RWPE2 (cell line): ENCODE measurements at regions not wholly inside any gene's neighbourhood (a gene's known extent, or its start where the extent isn't known, plus 50 kb on each side); places are given as distances from the start of the nearest gene placed in this dataset.

ENCODE experiments used
- ATAC-seq: fragments of 200-7000 bp; cut with Tn5 transposase; 3 replicates; pipeline ENCODE4 v1.9.1; 2021; ENCODE audit warnings: low read depth
- DNase-seq: peaks from one replicate; pipeline ENCODE4 v3.0.0-alpha.2; 2020; ENCODE audit warnings: low spot score
- H3K27ac ChIP-seq: fragments of 450-650 bp; 2 replicates; pipeline ENCODE4 v1.5.1; 2017; ENCODE audit warnings: mild to moderate bottlenecking; ENCODE audit not compliant: poor library complexity, severe bottlenecking
- H3K27me3 ChIP-seq: fragments of 250-450 bp; sonication (Bioruptor Pico); 2 replicates; pipeline ENCODE4 v1.5.1; 2021; ENCODE audit warnings: mild to moderate bottlenecking, moderate library complexity; ENCODE audit not compliant: insufficient read depth, poor library complexity, severe bottlenecking
- H3K36me3 ChIP-seq: fragments of 250-450 bp; sonication (Bioruptor Pico); 2 replicates; pipeline ENCODE4 v1.5.1; 2020; ENCODE audit warnings: low read depth, mild to moderate bottlenecking, moderate library complexity
- H3K4me1 ChIP-seq: fragments of 250-450 bp; sonication (Bioruptor Pico); 2 replicates; pipeline ENCODE4 v1.5.1; 2021; ENCODE audit warnings: mild to moderate bottlenecking, moderate library complexity; ENCODE audit not compliant: insufficient read depth, poor library complexity, severe bottlenecking
- H3K4me3 ChIP-seq: fragments of 250-450 bp; sonication (Bioruptor Pico); 2 replicates; pipeline ENCODE4 v1.5.1; 2021; ENCODE audit warnings: mild to moderate bottlenecking, moderate library complexity; ENCODE audit not compliant: severe bottlenecking
- H3K9me3 ChIP-seq: fragments of 250-450 bp; sonication (Bioruptor Pico); 2 replicates; pipeline ENCODE4 v1.5.1; 2021; ENCODE audit warnings: mild to moderate bottlenecking, moderate library complexity; ENCODE audit not compliant: severe bottlenecking
- TF ChIP-seq, protein P1 (sequence below): fragments of 450-650 bp; IDR thresholded peaks from one replicate; pipeline ENCODE4 v1.5.1; 2017; ENCODE audit warnings: mild to moderate bottlenecking, moderate library complexity; ENCODE audit not compliant: poor library complexity, severe bottlenecking

DNA sequence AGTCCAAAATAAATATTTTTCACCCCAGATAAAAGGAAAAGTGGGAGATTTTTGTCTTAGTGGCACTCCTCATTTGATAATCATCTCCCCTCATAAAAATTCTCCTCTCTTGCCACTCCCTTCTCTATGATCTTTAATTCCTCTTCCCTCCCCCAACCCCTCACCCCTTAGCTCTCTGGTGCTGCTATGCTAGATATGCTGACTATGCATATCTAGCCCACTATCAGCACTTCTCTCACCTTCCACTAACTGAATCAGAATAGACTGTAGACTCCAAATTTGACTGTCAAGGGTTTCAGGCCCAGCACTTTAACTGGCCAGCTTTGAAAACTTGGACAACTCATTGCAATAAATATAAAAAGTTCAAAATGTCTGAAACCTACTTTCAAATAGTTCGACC lies 254.2 kb downstream of the ETNK1 start:
- no peaks in the 10 kb centered on the region for H3K27me3 ChIP-seq
- no peak for DNase-seq
- ATAC-seq: no peak
- H3K4me3 ChIP-seq: no peak overlapping the region
- no peaks in the 10 kb centered on the region for H3K36me3 ChIP-seq
- no peak overlapping the region for H3K27ac ChIP-seq
- TF ChIP-seq, protein P1, sequence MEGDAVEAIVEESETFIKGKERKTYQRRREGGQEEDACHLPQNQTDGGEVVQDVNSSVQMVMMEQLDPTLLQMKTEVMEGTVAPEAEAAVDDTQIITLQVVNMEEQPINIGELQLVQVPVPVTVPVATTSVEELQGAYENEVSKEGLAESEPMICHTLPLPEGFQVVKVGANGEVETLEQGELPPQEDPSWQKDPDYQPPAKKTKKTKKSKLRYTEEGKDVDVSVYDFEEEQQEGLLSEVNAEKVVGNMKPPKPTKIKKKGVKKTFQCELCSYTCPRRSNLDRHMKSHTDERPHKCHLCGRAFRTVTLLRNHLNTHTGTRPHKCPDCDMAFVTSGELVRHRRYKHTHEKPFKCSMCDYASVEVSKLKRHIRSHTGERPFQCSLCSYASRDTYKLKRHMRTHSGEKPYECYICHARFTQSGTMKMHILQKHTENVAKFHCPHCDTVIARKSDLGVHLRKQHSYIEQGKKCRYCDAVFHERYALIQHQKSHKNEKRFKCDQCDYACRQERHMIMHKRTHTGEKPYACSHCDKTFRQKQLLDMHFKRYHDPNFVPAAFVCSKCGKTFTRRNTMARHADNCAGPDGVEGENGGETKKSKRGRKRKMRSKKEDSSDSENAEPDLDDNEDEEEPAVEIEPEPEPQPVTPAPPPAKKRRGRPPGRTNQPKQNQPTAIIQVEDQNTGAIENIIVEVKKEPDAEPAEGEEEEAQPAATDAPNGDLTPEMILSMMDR: no peak
- no peaks in the 10 kb centered on the region for H3K4me1 ChIP-seq
- no peaks in the 10 kb centered on the region for H3K9me3 ChIP-seq

DNA sequence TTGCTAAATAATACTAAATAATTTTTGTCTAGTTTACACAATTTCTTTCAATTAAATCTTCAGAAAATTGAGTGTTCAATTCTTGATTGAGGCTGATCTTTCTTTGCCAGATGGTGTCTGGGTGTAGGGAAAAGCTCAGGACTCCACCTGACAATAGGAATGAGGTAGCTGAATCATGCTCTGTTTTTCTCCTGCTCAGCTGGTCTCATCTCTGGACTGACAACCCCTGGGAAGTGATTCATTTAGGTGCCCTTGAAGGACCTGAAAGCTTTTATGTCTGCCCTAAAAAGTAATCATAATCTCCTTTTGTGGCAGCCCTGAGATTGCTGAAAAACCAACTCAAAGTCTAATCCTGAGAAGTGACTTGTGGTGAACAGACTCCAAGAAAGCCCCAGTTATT lies 255.4 kb downstream of the ETNK1 start:
- TF ChIP-seq, protein P1: no peak
- no peak for DNase-seq
- no peaks in the 10 kb centered on the region for H3K4me1 ChIP-seq
- ATAC-seq: no peak
- H3K36me3 ChIP-seq: no peaks in the 10 kb centered on the region
- no peak overlapping the region for H3K4me3 ChIP-seq
- no peaks in the 10 kb centered on the region for H3K27me3 ChIP-seq
- no peaks in the 10 kb centered on the region for H3K9me3 ChIP-seq
- H3K27ac ChIP-seq: no peak overlapping the region

DNA sequence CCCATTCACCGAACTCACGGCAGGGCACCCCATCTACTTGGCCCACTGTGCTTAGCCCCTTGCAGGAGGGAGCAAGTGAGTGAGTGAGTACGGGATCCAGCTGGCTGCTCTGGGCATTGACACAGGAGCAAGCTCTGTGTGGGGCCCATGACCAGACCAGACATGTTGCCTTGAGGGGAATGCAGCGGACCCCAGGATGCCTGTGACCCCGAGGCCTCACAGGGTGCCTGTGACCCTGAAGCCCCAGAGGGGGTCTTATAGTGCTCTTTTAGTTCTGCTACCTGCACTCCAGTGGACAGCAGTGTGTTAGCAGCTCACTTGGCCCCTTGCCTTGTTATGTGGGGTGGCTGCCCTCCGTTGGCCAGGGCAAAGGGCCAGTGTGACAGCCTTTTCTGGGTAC lies 255.8 kb downstream of the ETNK1 start:
- TF ChIP-seq, protein P1: no peak
- H3K27ac ChIP-seq: no peak overlapping the region
- H3K27me3 ChIP-seq: no peaks in the 10 kb centered on the region
- ATAC-seq: no peak
- DNase-seq: no peak
- H3K9me3 ChIP-seq: no peaks in the 10 kb centered on the region
- no peak overlapping the region for H3K4me3 ChIP-seq
- H3K4me1 ChIP-seq: no peaks in the 10 kb centered on the region
- H3K36me3 ChIP-seq: no peaks in the 10 kb centered on the region

DNA sequence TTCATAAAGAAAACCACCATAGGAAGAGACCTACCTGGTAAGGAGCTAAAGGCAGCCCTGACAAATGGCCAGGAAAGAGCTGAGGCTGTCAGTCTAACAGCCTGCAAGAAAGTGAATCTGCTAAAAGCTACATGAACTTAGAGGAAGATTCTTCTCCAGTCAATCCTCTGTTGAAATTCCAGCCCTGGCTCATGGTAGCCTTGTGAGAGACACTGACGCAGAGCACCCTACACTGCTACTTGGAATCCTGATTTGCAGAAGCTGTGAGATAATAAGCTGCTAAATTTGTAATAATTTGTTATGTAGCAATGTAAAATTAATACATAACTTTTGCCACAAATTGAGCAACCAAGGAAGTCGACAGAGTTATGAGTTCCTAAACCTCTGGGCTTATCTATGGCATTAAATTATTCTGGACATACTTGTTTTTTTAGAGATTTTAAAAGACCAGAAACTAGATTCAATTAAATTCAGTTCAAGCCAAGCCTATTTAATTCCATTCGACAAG lies 257.0 kb downstream of the ETNK1 start:
- Histone ChIP-seq H3K27ac (no peak overlapping the region), H3K27me3 (no peaks in the 10 kb centered on the region), H3K9me3 (no peaks in the 10 kb centered on the region), H3K36me3 (no peaks in the 10 kb centered on the region), H3K4me3 (no peak overlapping the region), H3K4me1 (no peaks in the 10 kb centered on the region)
- TF ChIP-seq, protein P1: no peak
- DNase-seq: no peak
- ATAC-seq: no peak

DNA sequence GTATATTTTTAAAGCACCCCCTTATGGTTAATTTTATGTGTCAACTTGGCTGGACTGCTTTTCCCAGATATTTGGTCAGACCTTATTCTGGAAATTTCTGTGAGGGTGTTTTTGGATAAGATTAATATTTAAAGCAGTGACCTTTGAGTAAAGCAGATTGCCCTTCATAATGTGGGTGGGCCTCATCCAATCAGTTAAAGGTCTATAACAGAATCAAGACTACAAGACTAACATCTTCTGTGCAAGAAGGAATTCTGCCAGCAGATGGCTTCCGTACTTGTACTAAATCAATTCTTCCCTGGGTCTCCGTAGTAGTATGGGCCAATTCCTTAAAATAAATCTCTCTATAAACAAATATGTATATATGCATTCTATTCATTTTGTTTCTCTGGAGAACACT lies 257.6 kb downstream of the ETNK1 start:
- H3K36me3 ChIP-seq: no peaks in the 10 kb centered on the region
- H3K27ac ChIP-seq: no peak overlapping the region
- DNase-seq (no peak), ATAC-seq (no peak)
- H3K4me1 ChIP-seq: no peaks in the 10 kb centered on the region
- H3K4me3 ChIP-seq: no peak overlapping the region
- no peaks in the 10 kb centered on the region for H3K27me3 ChIP-seq
- no peaks in the 10 kb centered on the region for H3K9me3 ChIP-seq
- TF ChIP-seq, protein P1: no peak
